ENCODE measurements at regions not wholly inside any gene's neighbourhood (a gene's known extent, or its start where the extent isn't known, plus 50 kb on each side); places are given as distances from the start of the nearest gene placed in this dataset.

GRCh38 chr17:54339731-54340130 lies 517.0 kb downstream of the KIF2B start:
- TF ChIP-seq, protein P1, sequence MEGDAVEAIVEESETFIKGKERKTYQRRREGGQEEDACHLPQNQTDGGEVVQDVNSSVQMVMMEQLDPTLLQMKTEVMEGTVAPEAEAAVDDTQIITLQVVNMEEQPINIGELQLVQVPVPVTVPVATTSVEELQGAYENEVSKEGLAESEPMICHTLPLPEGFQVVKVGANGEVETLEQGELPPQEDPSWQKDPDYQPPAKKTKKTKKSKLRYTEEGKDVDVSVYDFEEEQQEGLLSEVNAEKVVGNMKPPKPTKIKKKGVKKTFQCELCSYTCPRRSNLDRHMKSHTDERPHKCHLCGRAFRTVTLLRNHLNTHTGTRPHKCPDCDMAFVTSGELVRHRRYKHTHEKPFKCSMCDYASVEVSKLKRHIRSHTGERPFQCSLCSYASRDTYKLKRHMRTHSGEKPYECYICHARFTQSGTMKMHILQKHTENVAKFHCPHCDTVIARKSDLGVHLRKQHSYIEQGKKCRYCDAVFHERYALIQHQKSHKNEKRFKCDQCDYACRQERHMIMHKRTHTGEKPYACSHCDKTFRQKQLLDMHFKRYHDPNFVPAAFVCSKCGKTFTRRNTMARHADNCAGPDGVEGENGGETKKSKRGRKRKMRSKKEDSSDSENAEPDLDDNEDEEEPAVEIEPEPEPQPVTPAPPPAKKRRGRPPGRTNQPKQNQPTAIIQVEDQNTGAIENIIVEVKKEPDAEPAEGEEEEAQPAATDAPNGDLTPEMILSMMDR (conservative IDR thresholded peaks at IDR 0.05): no peak
- TF ChIP-seq EZH2 (IDR thresholded peaks at IDR 0.05; ENCODE audit: low read depth): no peak
